ENCODE measurements at regions not wholly inside any gene's neighbourhood (a gene's known extent, or its start where the extent isn't known, plus 50 kb on each side); places are given as distances from the start of the nearest gene placed in this dataset.
"Not testable (repeated sequence)": the region's sequence is repeated elsewhere in the genome, so short reads cannot be mapped to it uniquely, and the experiment has no call there.

DNA sequence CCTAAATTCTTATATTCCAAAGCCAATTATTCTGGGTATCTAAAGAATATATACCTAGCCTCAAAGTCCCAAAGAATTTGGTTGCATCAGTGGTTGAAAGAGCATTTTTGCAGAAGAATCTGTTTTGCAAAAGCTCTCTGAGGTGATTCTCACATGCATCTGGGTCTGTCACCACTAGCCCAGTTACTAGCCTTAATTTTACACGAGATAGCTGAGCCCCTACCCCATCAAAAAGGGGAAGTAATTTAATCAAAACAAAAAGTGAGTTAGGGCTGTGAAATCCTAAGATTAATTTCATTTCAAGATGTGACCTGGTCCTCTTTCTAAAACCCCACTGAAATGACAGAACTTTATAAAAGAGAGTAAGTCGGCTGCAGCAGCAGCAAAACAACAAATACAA is 53.7 kb upstream of the ZSCAN2 start:
- DNase-seq (ENCODE audit: low spot score) = not testable (repeated sequence)

DNA sequence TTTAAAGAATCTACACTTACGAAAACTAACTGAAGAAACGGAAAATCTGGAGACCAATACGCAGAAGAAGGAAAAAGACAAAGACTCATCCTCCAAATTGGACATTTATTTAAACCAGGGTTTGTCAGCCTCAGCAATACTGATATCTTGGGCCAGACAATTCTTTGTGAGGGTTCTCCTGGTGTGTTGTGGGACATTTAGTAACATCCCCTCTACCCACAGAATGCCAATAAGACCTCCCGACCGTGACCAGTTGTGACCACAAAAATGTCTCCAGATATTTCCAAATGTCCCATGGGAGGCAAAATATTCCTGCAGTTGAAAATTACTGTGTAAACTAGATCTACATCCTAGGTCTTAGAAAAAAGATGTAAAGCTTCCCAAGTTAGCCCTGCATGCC is 50.3 kb upstream of the ZSCAN2 start:
- DNase-seq (ENCODE audit: low spot score) = peak; percentile 39
